ENCODE measurements at regions not wholly inside any gene's neighbourhood (a gene's known extent, or its start where the extent isn't known, plus 50 kb on each side); places are given as distances from the start of the nearest gene placed in this dataset.
"Not testable (repeated sequence)": the region's sequence is repeated elsewhere in the genome, so short reads cannot be mapped to it uniquely, and the experiment has no call there.

GRCh38 chr1:14415396-14415795 is 183.1 kb upstream of the KAZN start:
- H3K27ac Mint-ChIP-seq (ENCODE audit: unreplicated experiment), result no peak overlapping the region
- H3K36me3 Mint-ChIP-seq (ENCODE audit: low read depth), result no peaks in the 10 kb centered on the region
- H3K27me3 Mint-ChIP-seq (ENCODE audit: low read depth), result no peaks in the 10 kb centered on the region
- no peak overlapping the region for H3K4me3 Mint-ChIP-seq (ENCODE audit: unreplicated experiment)
- DNase-seq (ENCODE audit: low spot score), result no peak
- no peaks in the 10 kb centered on the region for H3K9me3 Mint-ChIP-seq (ENCODE audit: low read depth)
- no peak for TF ChIP-seq CTCF (IDR thresholded peaks at IDR 0.05)
- peaks cover 4% of the 10 kb centered on the region for H3K4me1 Mint-ChIP-seq (ENCODE audit: low read depth)

DNA sequence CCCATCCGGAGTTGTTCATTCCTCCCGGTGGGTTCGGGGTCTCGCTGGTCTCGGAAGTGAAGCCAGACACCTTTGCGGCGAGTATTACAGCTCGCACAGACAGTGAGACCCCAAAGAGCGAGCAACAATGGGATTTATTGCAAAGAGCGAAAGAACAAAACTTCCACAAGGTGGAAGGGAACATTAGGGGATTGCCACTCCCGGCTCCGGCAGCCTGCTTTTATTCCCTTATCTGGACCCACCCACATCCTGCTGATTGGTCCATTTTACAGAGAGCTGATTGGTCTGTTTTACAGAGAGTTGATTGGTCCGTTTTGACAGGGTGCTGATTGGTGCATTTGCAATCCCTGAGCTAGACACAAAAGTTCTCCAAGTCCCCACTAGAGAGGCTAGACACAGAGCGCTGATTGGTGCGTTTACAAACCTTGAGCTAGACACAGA is 178.7 kb upstream of the KAZN start:
- not testable (repeated sequence) for H3K4me1 Mint-ChIP-seq (ENCODE audit: low read depth); H3K27me3 Mint-ChIP-seq (ENCODE audit: low read depth); H3K4me3 Mint-ChIP-seq (ENCODE audit: unreplicated experiment); DNase-seq (ENCODE audit: low spot score); H3K36me3 Mint-ChIP-seq (ENCODE audit: low read depth); H3K9me3 Mint-ChIP-seq (ENCODE audit: low read depth); H3K27ac Mint-ChIP-seq (ENCODE audit: unreplicated experiment)

DNA sequence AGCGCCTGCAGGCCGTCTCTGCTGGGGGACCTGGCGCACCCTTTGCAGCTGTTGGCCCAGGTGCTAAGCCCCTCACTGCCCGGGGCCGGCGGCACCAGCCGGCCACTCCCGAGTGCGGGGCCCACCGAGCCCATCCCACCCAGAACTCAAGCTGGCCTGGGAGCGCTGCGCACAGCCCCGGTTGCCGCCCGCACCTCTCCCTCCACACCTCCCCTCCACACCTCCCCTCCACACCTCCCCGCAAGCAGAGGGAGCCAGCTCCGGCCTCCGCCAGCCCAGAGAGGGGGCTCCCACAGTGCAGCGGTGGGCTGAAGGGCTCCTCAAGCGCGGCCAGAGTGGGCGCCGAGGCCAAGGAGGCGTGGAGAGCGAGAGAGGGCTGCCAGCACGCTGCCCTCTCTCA is 177.8 kb upstream of the KAZN start:
- H3K36me3 Mint-ChIP-seq (ENCODE audit: low read depth), result no peaks in the 10 kb centered on the region
- no peaks in the 10 kb centered on the region for H3K4me1 Mint-ChIP-seq (ENCODE audit: low read depth)
- no peak overlapping the region for H3K4me3 Mint-ChIP-seq (ENCODE audit: unreplicated experiment)
- no peak for TF ChIP-seq CTCF (IDR thresholded peaks at IDR 0.05)
- H3K27me3 Mint-ChIP-seq (ENCODE audit: low read depth), result peaks cover 2% of the 10 kb centered on the region
- no peak for DNase-seq (ENCODE audit: low spot score)
- no peaks in the 10 kb centered on the region for H3K9me3 Mint-ChIP-seq (ENCODE audit: low read depth)
- no peak overlapping the region for H3K27ac Mint-ChIP-seq (ENCODE audit: unreplicated experiment)

DNA sequence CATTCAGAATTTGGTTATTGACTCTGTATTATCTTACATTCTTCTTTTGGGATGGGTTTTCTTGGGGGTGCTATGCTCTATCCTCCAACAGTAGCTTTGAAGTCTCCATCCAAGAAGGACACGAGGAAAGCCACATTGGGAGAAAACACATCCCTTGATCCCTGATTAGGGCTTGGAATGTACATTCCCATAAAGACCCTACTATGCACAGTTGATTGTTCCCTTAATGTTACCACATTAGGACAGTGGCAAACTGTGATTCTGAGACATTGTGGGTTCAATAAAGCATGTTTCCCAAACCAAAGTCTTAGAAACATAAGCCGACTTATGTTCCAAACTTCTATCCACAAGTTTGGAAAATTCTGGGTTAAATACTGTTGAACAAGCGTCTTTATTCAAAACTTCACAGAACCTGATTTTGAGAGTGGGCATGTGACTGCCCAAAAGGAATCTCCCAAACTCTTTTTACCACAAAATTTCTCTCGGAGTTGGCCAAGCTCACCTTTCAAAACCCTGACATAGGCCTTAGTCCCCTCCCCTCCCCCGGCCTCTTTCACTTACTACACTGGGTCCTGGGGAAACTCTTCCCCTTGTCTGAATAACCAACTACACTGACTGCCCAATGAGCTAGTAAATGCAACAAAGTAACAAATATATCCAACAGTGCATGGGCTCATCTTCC is 177.0 kb upstream of the KAZN start:
- H3K4me3 Mint-ChIP-seq (ENCODE audit: unreplicated experiment), result no peak overlapping the region
- DNase-seq (ENCODE audit: low spot score), result no peak
- peaks cover 2% of the 10 kb centered on the region for H3K27me3 Mint-ChIP-seq (ENCODE audit: low read depth)
- H3K27ac Mint-ChIP-seq (ENCODE audit: unreplicated experiment), result no peak overlapping the region
- peaks cover 3% of the 10 kb centered on the region for H3K9me3 Mint-ChIP-seq (ENCODE audit: low read depth)
- TF ChIP-seq CTCF (IDR thresholded peaks at IDR 0.05), result no peak
- no peaks in the 10 kb centered on the region for H3K36me3 Mint-ChIP-seq (ENCODE audit: low read depth)
- H3K4me1 Mint-ChIP-seq (ENCODE audit: low read depth), result no peaks in the 10 kb centered on the region

DNA sequence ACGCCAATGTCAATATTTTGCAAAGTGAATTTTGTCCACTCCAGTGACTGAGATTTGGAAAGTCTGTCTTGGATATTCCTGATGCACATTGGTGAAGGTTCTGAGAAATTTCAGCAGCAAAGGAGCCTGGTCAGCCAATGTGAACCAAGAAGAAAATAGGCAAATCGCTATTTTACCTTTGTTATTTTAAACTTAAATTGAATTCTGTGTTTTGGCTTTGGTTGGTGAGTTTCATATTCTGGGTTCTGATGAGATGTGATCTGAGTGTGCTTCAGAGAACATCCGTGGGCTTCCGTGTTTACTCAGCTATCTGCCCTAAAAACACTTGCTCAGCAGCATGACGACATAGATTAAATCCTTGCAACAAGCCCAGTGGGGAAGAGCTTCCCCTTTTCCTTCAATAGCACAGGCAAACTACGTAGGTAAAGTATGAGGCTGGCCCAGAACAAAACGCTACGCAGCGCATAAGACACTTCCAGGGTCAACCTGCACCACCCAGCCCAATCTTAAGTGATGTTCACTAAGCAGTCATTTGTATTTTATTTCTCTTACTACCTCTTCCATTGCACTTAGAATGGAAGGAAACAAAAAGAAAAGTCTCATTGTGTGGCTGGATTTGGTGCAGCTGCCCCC is 176.4 kb upstream of the KAZN start:
- Mint-ChIP-seq H3K27me3 (ENCODE audit: low read depth) (peaks cover 2% of the 10 kb centered on the region), H3K9me3 (ENCODE audit: low read depth) (peaks cover 5% of the 10 kb centered on the region), H3K27ac (ENCODE audit: unreplicated experiment) (no peak overlapping the region), H3K36me3 (ENCODE audit: low read depth) (no peaks in the 10 kb centered on the region), H3K4me3 (ENCODE audit: unreplicated experiment) (no peak overlapping the region), H3K4me1 (ENCODE audit: low read depth) (no peaks in the 10 kb centered on the region)
- TF ChIP-seq CTCF (IDR thresholded peaks at IDR 0.05), result no peak
- no peak for DNase-seq (ENCODE audit: low spot score)

All from chondrocyte (in vitro differentiated cells).